OCI-LY1 (cell line): ENCODE measurements at regions not wholly inside any gene's neighbourhood (a gene's known extent, or its start where the extent isn't known, plus 50 kb on each side); places are given as distances from the start of the nearest gene placed in this dataset.

Experiments used
- EZH2 ChIP-seq: fragments of 200-600 bp; sonication (generic), shearing (Covaris generic); IDR thresholded peaks from 2 replicates; pipeline ENCODE4 v1.8.0; 2017; ENCODE audit warnings: borderline replicate concordance, mixed run types, mild to moderate bottlenecking, antibody characterized with exemption, low read length, moderate library complexity, mixed read lengths
- TF ChIP-seq, protein P1 (sequence below): fragments of 200-600 bp; sonication (generic), shearing (Covaris generic); IDR thresholded peaks from 2 replicates; pipeline ENCODE4 v1.5.1; 2017; ENCODE audit warnings: mild to moderate bottlenecking, antibody characterized with exemption, low read length, moderate library complexity, mixed read lengths

DNA sequence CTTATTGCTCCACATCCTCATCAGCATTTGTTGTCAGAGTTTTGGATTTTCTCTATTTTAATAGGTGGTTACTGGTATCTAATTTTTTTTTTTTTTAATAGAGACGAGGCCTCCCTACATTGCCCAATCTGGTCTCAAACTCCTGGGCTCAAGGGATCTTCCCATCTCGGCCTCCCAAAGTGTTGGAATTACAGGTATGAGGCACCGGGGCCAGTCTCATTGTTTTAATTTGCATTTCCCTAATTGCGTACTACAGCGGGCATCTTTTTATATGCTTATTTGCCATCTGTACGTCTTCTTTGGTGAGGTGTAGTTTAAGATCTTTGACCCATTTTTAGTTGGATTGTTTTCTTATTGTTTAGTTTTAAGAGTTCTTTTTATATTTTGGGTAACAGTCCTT is 210.4 kb upstream of the SULF2 start:
- TF ChIP-seq, protein P1, sequence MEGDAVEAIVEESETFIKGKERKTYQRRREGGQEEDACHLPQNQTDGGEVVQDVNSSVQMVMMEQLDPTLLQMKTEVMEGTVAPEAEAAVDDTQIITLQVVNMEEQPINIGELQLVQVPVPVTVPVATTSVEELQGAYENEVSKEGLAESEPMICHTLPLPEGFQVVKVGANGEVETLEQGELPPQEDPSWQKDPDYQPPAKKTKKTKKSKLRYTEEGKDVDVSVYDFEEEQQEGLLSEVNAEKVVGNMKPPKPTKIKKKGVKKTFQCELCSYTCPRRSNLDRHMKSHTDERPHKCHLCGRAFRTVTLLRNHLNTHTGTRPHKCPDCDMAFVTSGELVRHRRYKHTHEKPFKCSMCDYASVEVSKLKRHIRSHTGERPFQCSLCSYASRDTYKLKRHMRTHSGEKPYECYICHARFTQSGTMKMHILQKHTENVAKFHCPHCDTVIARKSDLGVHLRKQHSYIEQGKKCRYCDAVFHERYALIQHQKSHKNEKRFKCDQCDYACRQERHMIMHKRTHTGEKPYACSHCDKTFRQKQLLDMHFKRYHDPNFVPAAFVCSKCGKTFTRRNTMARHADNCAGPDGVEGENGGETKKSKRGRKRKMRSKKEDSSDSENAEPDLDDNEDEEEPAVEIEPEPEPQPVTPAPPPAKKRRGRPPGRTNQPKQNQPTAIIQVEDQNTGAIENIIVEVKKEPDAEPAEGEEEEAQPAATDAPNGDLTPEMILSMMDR = no peak
- TF ChIP-seq EZH2 = no peak
